Testis (tissue), 2 donors: ENCODE measurements at regions not wholly inside any gene's neighbourhood (a gene's known extent, or its start where the extent isn't known, plus 50 kb on each side); places are given as distances from the start of the nearest gene placed in this dataset.

Source experiments
- POLR2A ChIP-seq: fragments of 450-650 bp; IDR thresholded peaks from one replicate; pipeline ENCODE4 v1.6.1; 2017; ENCODE audit warnings: antibody characterized with exemption, mild to moderate bottlenecking, moderate library complexity
- TF ChIP-seq, protein P1 (sequence below), 3 experiments: fragments of 450-650 bp in 2 of 3; fragments of 200-600 bp in 1 of 3; sonication (generic) in 1 of 3; IDR thresholded peaks; one replicate each; pipeline ENCODE4 v1.5.1; 2016 to 2019; ENCODE audit warnings: antibody characterized with exemption in 3 of 3, mild to moderate bottlenecking in 2 of 3, moderate library complexity in 1 of 3

DNA sequence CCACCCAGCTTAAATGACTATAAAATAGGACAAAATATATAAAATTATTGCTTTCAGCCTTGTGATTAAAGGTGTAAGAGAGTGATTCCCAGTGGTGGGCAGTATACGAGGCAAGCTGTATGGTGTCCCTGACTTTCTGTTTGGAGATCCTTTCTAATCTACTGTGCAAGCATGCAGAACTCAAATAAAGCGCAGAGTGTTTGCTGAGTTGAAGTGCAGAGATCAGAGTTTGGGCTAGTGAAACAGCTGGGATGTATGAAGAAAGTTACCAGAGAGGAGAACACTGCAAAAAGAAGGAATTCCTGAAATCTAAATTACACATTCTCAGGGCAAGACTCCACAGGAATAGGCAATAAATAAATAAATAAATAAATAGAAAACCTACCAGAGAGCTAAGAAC, 218.5 kb upstream of the TLL1 start:
- TF ChIP-seq, protein P1, sequence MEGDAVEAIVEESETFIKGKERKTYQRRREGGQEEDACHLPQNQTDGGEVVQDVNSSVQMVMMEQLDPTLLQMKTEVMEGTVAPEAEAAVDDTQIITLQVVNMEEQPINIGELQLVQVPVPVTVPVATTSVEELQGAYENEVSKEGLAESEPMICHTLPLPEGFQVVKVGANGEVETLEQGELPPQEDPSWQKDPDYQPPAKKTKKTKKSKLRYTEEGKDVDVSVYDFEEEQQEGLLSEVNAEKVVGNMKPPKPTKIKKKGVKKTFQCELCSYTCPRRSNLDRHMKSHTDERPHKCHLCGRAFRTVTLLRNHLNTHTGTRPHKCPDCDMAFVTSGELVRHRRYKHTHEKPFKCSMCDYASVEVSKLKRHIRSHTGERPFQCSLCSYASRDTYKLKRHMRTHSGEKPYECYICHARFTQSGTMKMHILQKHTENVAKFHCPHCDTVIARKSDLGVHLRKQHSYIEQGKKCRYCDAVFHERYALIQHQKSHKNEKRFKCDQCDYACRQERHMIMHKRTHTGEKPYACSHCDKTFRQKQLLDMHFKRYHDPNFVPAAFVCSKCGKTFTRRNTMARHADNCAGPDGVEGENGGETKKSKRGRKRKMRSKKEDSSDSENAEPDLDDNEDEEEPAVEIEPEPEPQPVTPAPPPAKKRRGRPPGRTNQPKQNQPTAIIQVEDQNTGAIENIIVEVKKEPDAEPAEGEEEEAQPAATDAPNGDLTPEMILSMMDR (IDR thresholded peaks at IDR 0.05): no peak
- TF ChIP-seq POLR2A: no peak
